A549 (cell line): ENCODE measurements at regions not wholly inside any gene's neighbourhood (a gene's known extent, or its start where the extent isn't known, plus 50 kb on each side); places are given as distances from the start of the nearest gene placed in this dataset.

ENCODE experiments used
- ATAC-seq, 2 experiments: fragments of 200-7000 bp in 1 of 2; fragments of >200 bp in 1 of 2; cut with Nextera tagmentation in 1 of 2; cut with Tn5 transposase in 1 of 2; 3 replicates each; pipeline versions ENCODE4 v1.8.0 to v1.9.1; 2018 to 2020; ENCODE audit warnings: mild to moderate bottlenecking in 1 of 2, moderate library complexity in 1 of 2
- CTCF ChIA-PET: fragments of 300-600 bp; sonication (Branson Sonifier 250); formaldehyde crosslinking; extraction: SDS; loops from one replicate; lab custom pipeline; 2021; ENCODE audit warnings: antibody characterized with exemption, inconsistent platforms; lab: Yijun Ruan, JAX
- POLR2A ChIA-PET: fragments of 350-600 bp; formaldehyde crosslinking; extraction: SDS; loops from one replicate; lab custom pipeline; 2021; ENCODE audit warnings: antibody characterized with exemption, inconsistent platforms; lab: Yijun Ruan, JAX
- DNase-seq, 2 experiments: peaks; one replicate each; pipeline versions ENCODE4 v3.0.0 to v3.0.0-alpha.2; 2011 to 2016; ENCODE audit warnings: low read depth in 1 of 2, low spot score in 1 of 2
- FAIRE-seq: peaks from 2 replicates; lab custom pipeline; 2011; peaks lifted over from hg19 to GRCh38; lab: Jason Lieb, UNC
- H3K27ac ChIP-seq, 2 experiments: fragments of >200 bp; sonication (Bioruptor Twin); formaldehyde crosslinking; 3 replicates each; pipeline ENCODE4 v1.5.1; 2016 to 2017
- H3K4me1 ChIP-seq: fragments of >200 bp; sonication (Bioruptor Twin); formaldehyde crosslinking; 3 replicates; pipeline ENCODE4 v1.6.1; 2016
- H3K4me2 ChIP-seq: fragments of >200 bp; sonication (Bioruptor Twin); formaldehyde crosslinking; 3 replicates; pipeline ENCODE4 v1.6.1; 2016
- H3K4me3 ChIP-seq: fragments of >200 bp; sonication (Bioruptor Twin); formaldehyde crosslinking; 3 replicates; pipeline ENCODE4 v1.5.1; 2016
- H3K9me3 ChIP-seq: fragments of >200 bp; sonication (Bioruptor Twin); formaldehyde crosslinking; 3 replicates; pipeline ENCODE4 v1.6.1; 2016
- ATOH8 ChIP-seq: fragments of 250-450 bp; sonication (Bioruptor Pico); IDR thresholded peaks from 2 replicates; pipeline ENCODE4 v1.5.0; 2020; ENCODE audit warnings: low read depth, mild to moderate bottlenecking, moderate library complexity
- BHLHE40 ChIP-seq: IDR thresholded peaks from 2 replicates; pipeline ENCODE4 v1.6.1; 2012; ENCODE audit warnings: low read depth, low read length, inconsistent platforms
- CHD2 ChIP-seq: fragments of 150-350 bp; IDR thresholded peaks from 2 replicates; pipeline ENCODE4 v1.6.1; 2014; ENCODE audit warnings: low read length; ENCODE audit not compliant: partially characterized antibody
- CHD4 ChIP-seq: fragments of 200-600 bp; sonication (generic); IDR thresholded peaks from 2 replicates; pipeline ENCODE4 v1.6.1; 2016; ENCODE audit warnings: antibody characterized with exemption, mild to moderate bottlenecking, borderline replicate concordance
- EP300 ChIP-seq, 2 experiments: fragments of >200 bp; sonication (Bioruptor Twin); formaldehyde crosslinking; IDR thresholded peaks; 2 replicates in 1 of 2; 3 replicates in 1 of 2; pipeline ENCODE4 v1.6.1; 2016 to 2017
- HES2 ChIP-seq: fragments of >200 bp; sonication (Bioruptor Twin); formaldehyde crosslinking; IDR thresholded peaks from 2 replicates; pipeline ENCODE4 v1.6.1; 2016
- HOXA7 ChIP-seq: fragments of 250-450 bp; sonication (Bioruptor Pico); IDR thresholded peaks from 2 replicates; pipeline ENCODE4 v1.5.0; 2020; ENCODE audit warnings: mild to moderate bottlenecking, moderate library complexity
- HOXB13 ChIP-seq: fragments of 250-450 bp; sonication (Bioruptor Pico); IDR thresholded peaks from 2 replicates; pipeline ENCODE4 v1.5.0; 2020; ENCODE audit warnings: low read depth, mild to moderate bottlenecking, moderate library complexity
- HOXB5 ChIP-seq: fragments of 250-450 bp; sonication (Bioruptor Pico); IDR thresholded peaks from 2 replicates; pipeline ENCODE4 v1.5.0; 2020; ENCODE audit warnings: mild to moderate bottlenecking, moderate library complexity
- JUNB ChIP-seq: fragments of >200 bp; sonication (Bioruptor Twin); formaldehyde crosslinking; IDR thresholded peaks from 2 replicates; pipeline ENCODE4 v1.6.1; 2016
- KDM5A ChIP-seq: fragments of 200-600 bp; sonication (generic); IDR thresholded peaks from 2 replicates; pipeline ENCODE4 v1.6.1; 2016; ENCODE audit warnings: antibody characterized with exemption, mild to moderate bottlenecking
- NPAS2 ChIP-seq: fragments of 250-450 bp; sonication (Bioruptor Pico); IDR thresholded peaks from 2 replicates; pipeline ENCODE4 v1.8.0; 2022; ENCODE audit warnings: mild to moderate bottlenecking, moderate library complexity, borderline replicate concordance
- PBX3 ChIP-seq: IDR thresholded peaks from 2 replicates; pipeline ENCODE4 v1.6.1; 2012
- POLR2A ChIP-seq: IDR thresholded peaks from 2 replicates; pipeline ENCODE4 v1.6.1; 2012; ENCODE audit warnings: mild to moderate bottlenecking, low read length
- POLR2AphosphoS2 ChIP-seq: conservative IDR thresholded peaks from 2 replicates; pipeline ENCODE4 v1.6.1; 2012; ENCODE audit warnings: low read length, improper control_type of control experiment, inconsistent platforms
- RARB ChIP-seq: fragments of 250-450 bp; sonication (Bioruptor Pico); IDR thresholded peaks from 2 replicates; pipeline ENCODE4 v1.8.0; 2021; ENCODE audit warnings: mild to moderate bottlenecking, moderate library complexity
- RCOR1 ChIP-seq: fragments of 150-350 bp; IDR thresholded peaks from 2 replicates; pipeline ENCODE4 v1.6.1; 2014; ENCODE audit warnings: antibody characterized with exemption, low read length, low read depth
- TP53 ChIP-seq: fragments of 250-450 bp; sonication (Bioruptor Pico); IDR thresholded peaks from 2 replicates; pipeline ENCODE4 v1.5.0; 2021; ENCODE audit warnings: mild to moderate bottlenecking, moderate library complexity
- ZSCAN20 ChIP-seq: fragments of 250-450 bp; sonication (Bioruptor Pico); IDR thresholded peaks from 2 replicates; pipeline ENCODE4 v1.8.0; 2022; ENCODE audit warnings: mild to moderate bottlenecking, moderate library complexity
- WGBS: methylation state at CpG from one replicate; pipeline ENCODE4 v1.1.6; 2017; ENCODE audit errors: missing lambda C conversion rate; 5-methylcytosine and 5-hydroxymethylcytosine counted together
- TF ChIP-seq, protein P1 (sequence below): IDR thresholded peaks from 2 replicates; pipeline ENCODE4 v1.6.1; 2012; ENCODE audit warnings: low read depth, borderline replicate concordance
- TF ChIP-seq, protein P2 (sequence below): fragments of >200 bp; sonication (Bioruptor Twin); formaldehyde crosslinking; IDR thresholded peaks from 3 replicates; pipeline ENCODE4 v1.5.1; 2016
- TF ChIP-seq, protein P3 (sequence below): fragments of 150-350 bp; IDR thresholded peaks from 2 replicates; pipeline ENCODE4 v1.6.1; 2014; ENCODE audit warnings: low read depth, mild to moderate bottlenecking, low read length
- TF ChIP-seq, protein P4 (sequence below): fragments of 450-650 bp; IDR thresholded peaks from 2 replicates; pipeline ENCODE4 v1.6.1; 2014; ENCODE audit warnings: antibody characterized with exemption

GRCh38 chr3:159721324-159721723 lies 267.3 kb upstream of the IL12A start:
- no peak for FAIRE-seq
- no peak for DNase-seq
- POLR2A ChIA-PET = no interaction called here
- ATAC-seq = no peak
- WGBS = 60% methylated on average over 2 of the region's 2 CpGs
- no peak overlapping the region for H3K27ac ChIP-seq
- CTCF ChIA-PET = interaction anchor here (1.3 to 1.8 kb wide), 3 partner anchors 9 to 83 kb away, joined by 3 to 4 read pairs (median 4); no protein-coding TSS in a partner anchor
- peaks cover 18% of the 10 kb centered on the region for H3K4me1 ChIP-seq
- H3K4me2 ChIP-seq = no peak overlapping the region
- TF ChIP-seq CHD2 (no peak), JUNB (no peak), EP300 (IDR thresholded peaks at IDR 0.05) (no peak)
- TF ChIP-seq, protein P1, sequence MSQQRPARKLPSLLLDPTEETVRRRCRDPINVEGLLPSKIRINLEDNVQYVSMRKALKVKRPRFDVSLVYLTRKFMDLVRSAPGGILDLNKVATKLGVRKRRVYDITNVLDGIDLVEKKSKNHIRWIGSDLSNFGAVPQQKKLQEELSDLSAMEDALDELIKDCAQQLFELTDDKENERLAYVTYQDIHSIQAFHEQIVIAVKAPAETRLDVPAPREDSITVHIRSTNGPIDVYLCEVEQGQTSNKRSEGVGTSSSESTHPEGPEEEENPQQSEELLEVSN = no peak
- no peaks in the 10 kb centered on the region for H3K9me3 ChIP-seq
- no peak overlapping the region for H3K4me3 ChIP-seq

GRCh38 chr3:159723295-159723694 lies 265.3 kb upstream of the IL12A start:
- H3K4me1 ChIP-seq = peaks cover 23% of the 10 kb centered on the region
- H3K4me2 ChIP-seq = no peak overlapping the region
- H3K27ac ChIP-seq = no peak overlapping the region
- FAIRE-seq (no peak), DNase-seq (no peak), ATAC-seq (no peak)
- H3K4me3 ChIP-seq = no peak overlapping the region
- CTCF ChIA-PET = interaction anchor here (1.2 kb wide), 1 partner anchor 11 kb away, joined by 4 read pairs; no protein-coding TSS in a partner anchor
- POLR2A ChIA-PET = no interaction called here
- TF ChIP-seq BHLHE40 (no peak), POLR2AphosphoS2 (no peak), ZSCAN20 (CRISPR knock-in tag) (no peak)
- TF ChIP-seq, protein P2, sequence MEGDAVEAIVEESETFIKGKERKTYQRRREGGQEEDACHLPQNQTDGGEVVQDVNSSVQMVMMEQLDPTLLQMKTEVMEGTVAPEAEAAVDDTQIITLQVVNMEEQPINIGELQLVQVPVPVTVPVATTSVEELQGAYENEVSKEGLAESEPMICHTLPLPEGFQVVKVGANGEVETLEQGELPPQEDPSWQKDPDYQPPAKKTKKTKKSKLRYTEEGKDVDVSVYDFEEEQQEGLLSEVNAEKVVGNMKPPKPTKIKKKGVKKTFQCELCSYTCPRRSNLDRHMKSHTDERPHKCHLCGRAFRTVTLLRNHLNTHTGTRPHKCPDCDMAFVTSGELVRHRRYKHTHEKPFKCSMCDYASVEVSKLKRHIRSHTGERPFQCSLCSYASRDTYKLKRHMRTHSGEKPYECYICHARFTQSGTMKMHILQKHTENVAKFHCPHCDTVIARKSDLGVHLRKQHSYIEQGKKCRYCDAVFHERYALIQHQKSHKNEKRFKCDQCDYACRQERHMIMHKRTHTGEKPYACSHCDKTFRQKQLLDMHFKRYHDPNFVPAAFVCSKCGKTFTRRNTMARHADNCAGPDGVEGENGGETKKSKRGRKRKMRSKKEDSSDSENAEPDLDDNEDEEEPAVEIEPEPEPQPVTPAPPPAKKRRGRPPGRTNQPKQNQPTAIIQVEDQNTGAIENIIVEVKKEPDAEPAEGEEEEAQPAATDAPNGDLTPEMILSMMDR = no peak
- no peaks in the 10 kb centered on the region for H3K9me3 ChIP-seq

DNA sequence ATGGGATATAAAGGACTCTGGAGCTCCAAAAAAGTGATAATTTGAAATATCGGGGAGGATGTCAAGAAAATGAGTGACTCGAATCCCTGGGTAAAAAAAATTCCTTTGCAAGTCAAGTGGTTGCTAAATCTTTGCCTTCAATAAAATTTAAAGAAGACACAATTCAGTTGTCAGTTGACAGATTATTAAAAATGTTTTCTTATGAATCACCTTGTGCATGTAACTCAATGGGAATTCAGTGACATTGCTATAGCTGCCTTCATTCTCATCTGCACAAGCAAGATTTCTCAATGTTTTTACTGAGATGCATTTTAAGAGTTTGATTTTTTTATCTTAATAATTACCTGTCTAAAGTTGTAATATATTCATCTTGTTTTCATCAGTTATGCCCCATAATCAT lies 264.0 kb upstream of the IL12A start:
- ATAC-seq (no peak), FAIRE-seq (no peak), DNase-seq (no peak)
- ChIA-PET CTCF (interaction anchor here (0.8 to 1.1 kb wide), 2 partner anchors 22 to 33 kb away, joined by 3 read pairs; no protein-coding TSS in a partner anchor), POLR2A (interaction anchor here (0.8 kb wide), 1 partner anchor 39 kb away, joined by 4 read pairs; no protein-coding TSS in a partner anchor)
- Histone ChIP-seq H3K9me3 (no peaks in the 10 kb centered on the region), H3K4me1 (peaks cover 23% of the 10 kb centered on the region), H3K4me2 (no peak overlapping the region), H3K27ac (no peak overlapping the region), H3K4me3 (no peak overlapping the region)
- TF ChIP-seq HES2 (no peak), HOXB13 (CRISPR knock-in tag) (no peak), KDM5A (no peak), NPAS2 (CRISPR knock-in tag) (no peak), RARB (CRISPR knock-in tag) (no peak), BHLHE40 (no peak), POLR2A (no peak), PBX3 (no peak), TP53 (CRISPR knock-in tag) (no peak), ATOH8 (no peak), CHD4 (no peak), HOXA7 (CRISPR knock-in tag) (no peak), CHD2 (no peak), ZSCAN20 (CRISPR knock-in tag) (no peak), RCOR1 (no peak), HOXB5 (CRISPR knock-in tag) (no peak)
- TF ChIP-seq, protein P3, sequence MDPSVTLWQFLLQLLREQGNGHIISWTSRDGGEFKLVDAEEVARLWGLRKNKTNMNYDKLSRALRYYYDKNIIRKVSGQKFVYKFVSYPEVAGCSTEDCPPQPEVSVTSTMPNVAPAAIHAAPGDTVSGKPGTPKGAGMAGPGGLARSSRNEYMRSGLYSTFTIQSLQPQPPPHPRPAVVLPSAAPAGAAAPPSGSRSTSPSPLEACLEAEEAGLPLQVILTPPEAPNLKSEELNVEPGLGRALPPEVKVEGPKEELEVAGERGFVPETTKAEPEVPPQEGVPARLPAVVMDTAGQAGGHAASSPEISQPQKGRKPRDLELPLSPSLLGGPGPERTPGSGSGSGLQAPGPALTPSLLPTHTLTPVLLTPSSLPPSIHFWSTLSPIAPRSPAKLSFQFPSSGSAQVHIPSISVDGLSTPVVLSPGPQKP = no peak
- TF ChIP-seq, protein P2 = no peak
- TF ChIP-seq, protein P4, sequence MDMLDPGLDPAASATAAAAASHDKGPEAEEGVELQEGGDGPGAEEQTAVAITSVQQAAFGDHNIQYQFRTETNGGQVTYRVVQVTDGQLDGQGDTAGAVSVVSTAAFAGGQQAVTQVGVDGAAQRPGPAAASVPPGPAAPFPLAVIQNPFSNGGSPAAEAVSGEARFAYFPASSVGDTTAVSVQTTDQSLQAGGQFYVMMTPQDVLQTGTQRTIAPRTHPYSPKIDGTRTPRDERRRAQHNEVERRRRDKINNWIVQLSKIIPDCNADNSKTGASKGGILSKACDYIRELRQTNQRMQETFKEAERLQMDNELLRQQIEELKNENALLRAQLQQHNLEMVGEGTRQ = no peak
- WGBS = 57% methylated on average over 2 of the region's 2 CpGs
